GM21423 (cell line): ENCODE measurements at regions not wholly inside any gene's neighbourhood (a gene's known extent, or its start where the extent isn't known, plus 50 kb on each side); places are given as distances from the start of the nearest gene placed in this dataset.

ENCODE experiments used
- ATAC-seq: cut with Tn5 transposase; IDR thresholded peaks from one replicate; pipeline ENCODE4 v1.9.1; 2021; ENCODE audit warnings: mild to moderate bottlenecking, moderate library complexity; ENCODE audit not compliant: unreplicated experiment

DNA sequence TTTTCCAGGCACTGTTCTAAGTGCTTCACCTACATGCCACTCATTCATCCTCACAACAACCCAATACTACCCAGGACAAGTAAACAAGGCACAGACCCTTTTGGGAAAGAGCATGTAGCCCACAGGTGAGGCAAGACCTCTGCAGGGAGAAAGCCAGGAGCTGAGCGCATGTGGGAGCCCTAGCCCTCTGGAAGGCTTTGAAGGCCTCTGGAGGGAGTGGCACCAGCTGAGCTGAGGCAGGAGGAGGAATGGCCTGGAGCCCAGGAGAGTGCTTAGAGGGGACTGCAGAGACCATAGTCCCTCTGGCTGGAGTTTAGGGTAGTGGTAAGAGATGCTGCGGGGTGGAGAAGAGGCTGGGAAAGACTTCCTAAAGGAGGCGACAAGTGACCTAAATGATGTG lies 516.5 kb downstream of the FUT8 start:
- no peak for ATAC-seq

DNA sequence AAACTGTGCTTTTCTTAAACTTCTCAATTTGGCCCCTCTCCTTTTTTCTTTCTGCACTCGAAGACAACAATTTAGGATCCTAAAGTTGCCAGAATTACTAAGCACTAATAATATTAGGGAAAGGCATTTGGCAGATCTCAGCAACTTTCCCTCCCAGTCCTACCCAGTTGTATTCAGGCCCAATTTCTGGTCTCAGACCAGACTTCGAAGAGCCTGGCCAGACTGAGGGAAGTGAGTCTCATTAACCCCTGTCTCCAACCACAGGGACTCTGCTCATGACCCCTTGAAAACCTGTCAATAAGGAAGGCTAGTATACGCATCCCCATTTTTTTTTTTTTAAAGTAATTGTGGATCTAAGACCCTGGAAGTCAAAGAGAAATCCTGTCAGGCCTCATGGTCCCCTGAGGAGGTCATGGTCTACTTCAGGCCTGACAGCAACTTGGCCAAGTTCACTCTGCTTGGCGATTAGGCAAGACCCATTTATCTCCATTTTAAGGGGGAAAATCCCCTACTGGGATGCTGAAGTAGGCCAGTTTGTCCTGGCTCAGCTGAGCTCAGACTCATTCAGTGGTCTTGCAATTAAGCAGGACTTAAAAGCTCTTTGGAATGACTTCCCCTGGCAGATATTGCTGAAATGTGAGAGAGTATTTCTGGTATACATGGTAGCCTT lies 521.0 kb downstream of the FUT8 start:
- ATAC-seq, result no peak

DNA sequence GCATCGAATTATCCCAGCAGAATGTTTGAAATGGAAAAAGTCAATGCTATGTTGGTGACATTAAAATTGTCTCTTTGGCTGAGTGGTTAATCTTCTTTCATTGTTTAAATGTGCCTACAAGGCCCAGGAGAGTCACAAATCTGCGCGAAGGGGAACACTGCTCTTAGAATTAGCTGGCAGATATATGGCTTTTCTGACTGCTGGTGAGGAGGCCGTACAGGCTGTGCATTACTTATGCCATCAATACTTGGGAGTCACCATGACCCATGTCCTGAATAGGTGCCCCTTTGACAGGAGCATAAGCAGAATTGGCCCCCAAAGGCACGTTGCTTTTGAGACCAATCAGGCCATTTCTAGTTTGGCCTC lies 521.5 kb downstream of the FUT8 start:
- ATAC-seq, result no peak

GRCh38 chr14:65936342-65936975 lies 523.9 kb downstream of the FUT8 start:
- no peak for ATAC-seq

DNA sequence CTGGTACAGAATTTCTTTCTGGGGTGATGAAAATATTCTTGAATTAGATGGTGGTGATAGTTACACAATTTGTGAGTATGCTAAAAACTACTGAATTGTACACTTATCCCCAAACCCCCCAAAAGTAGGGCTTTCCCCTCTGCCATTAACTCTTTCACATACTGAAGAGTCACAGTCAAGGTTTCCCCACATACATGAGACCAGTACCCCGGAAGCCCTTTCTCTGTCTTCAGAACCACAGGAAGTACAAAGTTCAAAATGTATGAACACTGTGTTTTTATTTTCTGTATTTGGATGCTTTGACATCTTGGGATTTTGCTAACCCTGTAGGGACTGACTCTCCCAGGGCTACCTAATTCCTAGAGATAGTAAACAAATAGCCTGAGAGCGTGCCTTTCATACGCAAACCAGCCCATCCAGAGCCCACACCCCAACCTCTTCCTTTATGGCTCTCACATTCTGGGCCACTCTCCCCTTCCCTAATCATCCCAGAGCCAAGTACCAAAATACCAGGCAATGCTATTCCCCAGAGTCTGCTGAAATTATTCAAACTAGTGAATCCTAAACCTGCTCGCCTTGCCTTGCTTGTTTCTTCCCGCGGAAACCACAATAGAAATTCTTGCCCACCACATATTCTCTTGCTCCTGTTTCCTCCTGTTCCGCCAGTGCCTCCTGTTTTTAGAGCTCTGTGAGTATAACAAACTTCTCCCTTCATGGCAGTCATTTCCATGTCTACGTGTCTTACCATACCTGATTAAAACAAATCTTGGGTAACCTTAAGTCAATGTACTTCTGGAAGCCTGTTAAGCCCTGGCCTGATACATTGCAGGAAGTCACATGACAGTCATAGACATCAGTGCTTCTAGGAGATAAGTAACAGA lies 524.8 kb downstream of the FUT8 start:
- no peak for ATAC-seq

GRCh38 chr14:65937960-65938316 lies 525.4 kb downstream of the FUT8 start:
- no peak for ATAC-seq

GRCh38 chr14:65938738-65939137 lies 526.2 kb downstream of the FUT8 start:
- no peak for ATAC-seq

DNA sequence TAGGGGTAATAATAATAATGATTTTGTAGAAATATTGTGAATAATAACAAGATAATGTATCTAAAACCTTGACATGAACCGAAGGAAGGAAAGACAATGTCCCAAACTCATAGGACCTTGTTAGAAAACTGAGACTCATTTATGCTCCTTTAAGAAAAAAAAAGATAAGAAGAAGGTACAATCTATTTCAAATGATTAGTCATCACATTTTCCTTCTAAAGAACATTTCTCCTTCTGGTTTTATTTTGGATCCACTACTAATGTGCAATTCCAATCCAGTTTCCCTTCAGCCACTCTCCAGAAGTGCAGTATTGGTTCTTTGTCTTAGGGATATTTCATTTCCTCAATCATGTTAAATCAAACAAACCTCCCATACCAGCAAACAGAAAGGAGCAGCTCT lies 526.7 kb downstream of the FUT8 start:
- no peak for ATAC-seq

GRCh38 chr14:65940056-65940735 lies 527.7 kb downstream of the FUT8 start:
- ATAC-seq, result no peak

DNA sequence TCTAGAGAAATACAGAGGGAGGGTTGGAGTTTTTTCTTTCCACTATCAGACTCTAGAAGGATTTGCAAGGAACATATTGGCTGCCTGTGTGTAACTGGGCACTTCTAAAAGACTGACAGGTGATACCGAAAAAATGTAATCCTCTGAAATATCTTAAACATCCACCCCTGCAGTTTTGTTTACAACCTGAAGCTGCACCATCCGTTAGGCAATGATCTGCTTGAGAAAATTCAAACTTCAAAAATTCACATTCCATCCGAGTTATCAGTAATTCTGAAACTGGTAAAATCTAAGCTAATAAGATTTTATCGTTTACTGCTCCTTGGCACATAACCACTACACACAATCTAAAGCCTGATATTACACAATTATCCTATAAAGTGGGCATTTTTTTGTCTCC lies 528.6 kb downstream of the FUT8 start:
- no peak for ATAC-seq

DNA sequence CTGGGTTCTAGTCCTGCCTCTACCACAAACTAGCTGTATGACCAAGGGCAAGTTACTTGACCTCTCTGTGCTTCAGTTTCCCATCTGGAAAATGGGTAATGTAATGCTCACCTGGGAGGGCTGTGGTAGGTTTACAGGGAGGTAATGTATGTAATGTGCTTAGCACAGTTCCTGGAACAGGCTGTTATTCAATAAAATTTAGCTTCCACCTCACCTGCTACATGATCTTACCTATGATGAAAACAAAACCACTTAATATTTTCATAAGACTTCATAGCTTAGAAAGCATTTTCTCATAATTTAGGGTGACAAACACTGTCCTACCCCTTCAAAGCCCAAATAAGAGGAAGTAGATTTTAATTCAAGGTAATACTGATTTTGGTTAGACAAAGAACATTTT lies 530.6 kb downstream of the FUT8 start:
- no peak for ATAC-seq

- ATAC-seq, result no peak
Measured at GRCh38 chr14:65943916-65944410, 531.4 kb downstream of the FUT8 start.

- no peak for ATAC-seq
Measured at GRCh38 chr14:65945327-65945726, 532.8 kb downstream of the FUT8 start.

DNA sequence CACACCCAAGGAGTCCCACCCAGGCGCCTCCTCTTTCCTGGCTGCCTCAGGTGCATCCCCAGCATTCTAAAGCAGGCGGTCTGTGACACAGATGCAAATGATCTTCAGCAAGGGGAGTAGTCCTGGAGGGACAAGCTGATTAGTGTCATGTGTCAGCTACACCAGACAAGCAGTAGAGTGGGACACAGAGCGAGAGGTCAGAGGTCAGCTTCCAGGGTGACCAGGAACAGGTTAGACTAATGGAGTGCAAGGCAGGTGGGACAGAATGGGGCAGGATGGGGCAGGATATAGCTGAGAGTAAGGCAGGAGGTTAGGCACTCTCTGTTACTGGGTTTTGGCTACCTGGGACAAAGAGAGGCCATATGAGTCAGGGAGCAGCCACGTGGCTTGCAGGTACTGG lies 534.0 kb downstream of the FUT8 start:
- no peak for ATAC-seq

DNA sequence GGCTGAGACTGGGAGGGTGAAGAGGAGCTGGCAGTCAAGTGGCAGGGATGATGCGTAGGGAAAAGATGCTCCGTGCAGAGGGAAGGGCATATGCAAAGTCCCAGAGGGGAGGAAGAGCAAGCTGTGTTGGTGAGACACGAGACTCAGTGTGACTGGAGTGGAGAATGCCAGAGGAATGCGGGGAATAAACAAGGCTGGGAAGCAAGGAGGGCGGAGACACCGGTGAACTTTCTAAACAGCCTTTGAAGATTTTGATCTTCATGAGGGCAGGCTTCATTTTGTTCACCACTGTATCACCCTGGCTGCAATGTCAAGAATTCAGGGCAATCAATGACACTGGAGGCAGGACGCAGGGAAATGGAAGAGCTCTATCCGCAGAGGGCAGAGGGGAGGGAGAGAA lies 535.8 kb downstream of the FUT8 start:
- ATAC-seq, result no peak

- ATAC-seq, result peak; percentile 68
Measured at GRCh38 chr14:65949711-65950516, 536.3 kb upstream of the CCDC196 start.

GRCh38 chr14:65954942-65955341 lies 531.2 kb upstream of the CCDC196 start:
- ATAC-seq, result no peak

- ATAC-seq, result no peak
Measured at GRCh38 chr14:65957631-65958205, 528.5 kb upstream of the CCDC196 start.

GRCh38 chr14:65958664-65959562 lies 527.3 kb upstream of the CCDC196 start:
- ATAC-seq, result peak; percentile 45
